HEK293T (cell line): ENCODE measurements at regions not wholly inside any gene's neighbourhood (a gene's known extent, or its start where the extent isn't known, plus 50 kb on each side); places are given as distances from the start of the nearest gene placed in this dataset.

Experiments used
- CTCF ChIA-PET: fragments of 350-600 bp; formaldehyde crosslinking; extraction: SDS; loops from one replicate; lab custom pipeline; 2021; ENCODE audit warnings: antibody characterized with exemption, inconsistent platforms; lab: Yijun Ruan, JAX
- POLR2A ChIA-PET: fragments of 350-600 bp; formaldehyde crosslinking; extraction: SDS; loops from one replicate; lab custom pipeline; 2020; ENCODE audit warnings: antibody characterized with exemption, inconsistent platforms; lab: Yijun Ruan, JAX
- DNase-seq: peaks from one replicate; pipeline ENCODE4 v3.0.0; 2012; ENCODE audit warnings: mixed read lengths; ENCODE audit errors: extremely low spot score
- ARNT ChIP-seq: fragments of 450-650 bp; IDR thresholded peaks from 2 replicates; pipeline ENCODE4 v1.6.1; 2017; ENCODE audit warnings: mild to moderate bottlenecking
- BHLHE40 ChIP-seq: fragments of 450-650 bp; IDR thresholded peaks from 2 replicates; pipeline ENCODE4 v1.6.1; 2016; ENCODE audit warnings: mild to moderate bottlenecking, moderate library complexity, borderline replicate concordance
- CTBP1 ChIP-seq: fragments of 450-650 bp; IDR thresholded peaks from 2 replicates; pipeline ENCODE4 v1.6.1; 2016; ENCODE audit warnings: borderline replicate concordance
- ELF4 ChIP-seq: fragments of 450-650 bp; IDR thresholded peaks from 2 replicates; pipeline ENCODE4 v1.6.1; 2017; ENCODE audit warnings: antibody characterized with exemption
- FOXA1 ChIP-seq: fragments of 450-650 bp; IDR thresholded peaks from 2 replicates; pipeline ENCODE4 v1.6.1; 2016; ENCODE audit warnings: mild to moderate bottlenecking
- FOXK2 ChIP-seq: fragments of 450-650 bp; IDR thresholded peaks from 2 replicates; pipeline ENCODE4 v1.6.1; 2016; ENCODE audit warnings: mild to moderate bottlenecking
- FOXM1 ChIP-seq: fragments of 450-650 bp; IDR thresholded peaks from 2 replicates; pipeline ENCODE4 v1.6.1; 2017; ENCODE audit warnings: mild to moderate bottlenecking, borderline replicate concordance
- HDGF ChIP-seq: fragments of 450-650 bp; IDR thresholded peaks from 2 replicates; pipeline ENCODE4 v1.6.1; 2017; ENCODE audit warnings: antibody characterized with exemption, borderline replicate concordance
- L3MBTL2 ChIP-seq: fragments of 450-650 bp; conservative IDR thresholded peaks from 2 replicates; pipeline ENCODE4 v1.6.1; 2016; ENCODE audit warnings: mild to moderate bottlenecking
- LEF1 ChIP-seq: fragments of 450-650 bp; IDR thresholded peaks from 2 replicates; pipeline ENCODE4 v1.6.1; 2017; ENCODE audit warnings: mild to moderate bottlenecking, borderline replicate concordance
- NFRKB ChIP-seq: fragments of 450-650 bp; IDR thresholded peaks from 2 replicates; pipeline ENCODE4 v1.6.1; 2016; ENCODE audit warnings: mild to moderate bottlenecking, moderate library complexity
- PKNOX1 ChIP-seq: fragments of 450-650 bp; IDR thresholded peaks from 2 replicates; pipeline ENCODE4 v1.6.1; 2016
- SP1 ChIP-seq: fragments of 450-650 bp; IDR thresholded peaks from 2 replicates; pipeline ENCODE4 v1.6.1; 2017
- SUZ12 ChIP-seq: fragments of 450-650 bp; IDR thresholded peaks from 2 replicates; pipeline ENCODE4 v1.6.1; 2016; ENCODE audit warnings: mild to moderate bottlenecking
- TARDBP ChIP-seq: fragments of 450-650 bp; IDR thresholded peaks from 2 replicates; pipeline ENCODE4 v1.6.1; 2016
- ZNF384 ChIP-seq: fragments of 450-650 bp; IDR thresholded peaks from 2 replicates; pipeline ENCODE4 v1.6.1; 2016

- ChIA-PET POLR2A (no interaction called here), CTCF (no interaction called here)
- no peak for TF ChIP-seq HDGF
- TF ChIP-seq CTBP1, result no peak
- no peak for TF ChIP-seq FOXA1
- no peak for TF ChIP-seq SP1
- no peak for DNase-seq
Measured at GRCh38 chr18:42281124-42281523, 326.1 kb downstream of the PIK3C3 start.

GRCh38 chr18:42281851-42282250 lies 326.8 kb downstream of the PIK3C3 start:
- DNase-seq, result no peak
- ChIA-PET POLR2A (no interaction called here), CTCF (no interaction called here)
- TF ChIP-seq FOXA1, result no peak
- no peak for TF ChIP-seq ZNF384
- no peak for TF ChIP-seq NFRKB
- TF ChIP-seq ELF4, result no peak
- no peak for TF ChIP-seq HDGF
- TF ChIP-seq FOXM1, result no peak
- TF ChIP-seq SP1, result no peak
- TF ChIP-seq L3MBTL2, result no peak
- no peak for TF ChIP-seq BHLHE40
- TF ChIP-seq SUZ12, result no peak
- no peak for TF ChIP-seq PKNOX1
- no peak for TF ChIP-seq TARDBP
- TF ChIP-seq ARNT, result no peak
- no peak for TF ChIP-seq CTBP1
- no peak for TF ChIP-seq FOXK2
- no peak for TF ChIP-seq LEF1

- ChIA-PET POLR2A (no interaction called here), CTCF (no interaction called here)
- DNase-seq, result no peak
- TF ChIP-seq FOXM1 (no peak), LEF1 (no peak)
Measured at GRCh38 chr18:42287047-42287446, 332.0 kb downstream of the PIK3C3 start.

- TF ChIP-seq HDGF (no peak), FOXA1 (no peak), ZNF384 (no peak), NFRKB (no peak), PKNOX1 (no peak), L3MBTL2 (no peak), TARDBP (no peak), ELF4 (no peak), ARNT (no peak)
- no peak for DNase-seq
- CTCF ChIA-PET, result no interaction called here
- POLR2A ChIA-PET, result no interaction called here
Measured at GRCh38 chr18:42288129-42288528, 333.1 kb downstream of the PIK3C3 start.

GRCh38 chr18:42289526-42289925 lies 334.5 kb downstream of the PIK3C3 start:
- POLR2A ChIA-PET, result no interaction called here
- no peak for DNase-seq
- CTCF ChIA-PET, result interaction anchor here (0.6 to 1.0 kb wide), 2 partner anchors 10 to 127 kb away, joined by 3 read pairs; no protein-coding TSS in a partner anchor
- no peak for TF ChIP-seq ZNF384
- no peak for TF ChIP-seq CTBP1
- no peak for TF ChIP-seq L3MBTL2
- no peak for TF ChIP-seq HDGF
- TF ChIP-seq FOXK2, result no peak
- no peak for TF ChIP-seq SP1
- TF ChIP-seq FOXM1, result no peak

GRCh38 chr18:42290318-42291307 lies 335.6 kb downstream of the PIK3C3 start:
- CTCF ChIA-PET, result interaction anchor here (0.6 to 1.2 kb wide), 4 partner anchors 9 to 1297 kb away, joined by 3 to 4 read pairs (median 3); no protein-coding TSS in a partner anchor
- POLR2A ChIA-PET, result no interaction called here
- no peak for DNase-seq
- TF ChIP-seq CTBP1, result no peak
- TF ChIP-seq L3MBTL2, result no peak
- no peak for TF ChIP-seq FOXK2
- no peak for TF ChIP-seq PKNOX1
- TF ChIP-seq ELF4, result no peak
- TF ChIP-seq SUZ12, result no peak
- no peak for TF ChIP-seq FOXA1
- no peak for TF ChIP-seq TARDBP
- TF ChIP-seq HDGF, result no peak
- no peak for TF ChIP-seq FOXM1
- TF ChIP-seq BHLHE40, result no peak
- TF ChIP-seq ZNF384, result no peak

GRCh38 chr18:42292654-42293053 lies 337.6 kb downstream of the PIK3C3 start:
- TF ChIP-seq ZNF384, result no peak
- no peak for TF ChIP-seq ELF4
- no peak for TF ChIP-seq CTBP1
- no peak for TF ChIP-seq SUZ12
- no peak for TF ChIP-seq BHLHE40
- DNase-seq, result no peak
- CTCF ChIA-PET, result no interaction called here
- POLR2A ChIA-PET, result no interaction called here
